GM21360 (cell line): ENCODE measurements at regions not wholly inside any gene's neighbourhood (a gene's known extent, or its start where the extent isn't known, plus 50 kb on each side); places are given as distances from the start of the nearest gene placed in this dataset.
"Not testable (repeated sequence)": the region's sequence is repeated elsewhere in the genome, so short reads cannot be mapped to it uniquely, and the experiment has no call there.

Experiments used
- ATAC-seq: cut with Tn5 transposase; IDR thresholded peaks from one replicate; pipeline ENCODE4 v1.9.1; 2021; ENCODE audit warnings: mild to moderate bottlenecking, moderate library complexity; ENCODE audit not compliant: unreplicated experiment

DNA sequence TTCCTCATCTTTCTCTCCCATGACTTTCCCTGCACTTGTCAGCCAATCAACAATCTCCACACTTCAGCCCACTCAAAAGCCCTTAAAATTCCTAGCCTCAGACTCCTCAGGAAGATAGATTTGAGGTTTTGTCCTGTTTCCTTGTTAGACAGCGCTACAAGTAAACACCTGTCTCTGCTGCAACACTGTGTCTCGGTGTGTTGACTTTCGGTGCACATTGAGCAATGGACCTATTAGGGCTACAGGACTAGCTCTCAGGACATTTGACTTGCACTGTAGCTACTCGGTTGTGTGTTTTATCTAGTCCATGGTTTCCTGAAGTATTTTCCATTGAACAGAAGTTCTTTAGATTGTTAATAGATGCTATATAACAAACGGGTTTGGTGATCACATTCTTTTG lies 140.9 kb upstream of the XPO1 start:
- ATAC-seq, result no peak

DNA sequence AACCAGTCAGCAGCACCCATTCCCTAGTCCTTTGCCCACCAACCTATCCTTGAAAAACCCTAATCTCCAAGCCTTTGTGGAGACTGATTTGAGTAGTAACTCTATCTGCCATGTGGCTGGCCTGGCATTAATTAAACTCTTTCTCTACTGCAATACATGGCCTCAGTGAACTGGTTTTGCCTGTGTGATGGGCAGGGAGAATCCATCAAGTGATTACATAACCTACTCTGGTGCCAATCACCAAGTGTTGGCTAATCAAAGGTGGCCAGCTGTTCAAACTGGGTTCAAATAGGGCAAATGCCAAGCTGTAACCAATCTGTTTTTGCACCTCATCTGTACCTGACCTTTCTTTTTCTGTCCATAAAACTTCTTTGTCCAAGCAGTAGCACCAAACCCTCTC lies 139.8 kb upstream of the XPO1 start:
- ATAC-seq, result no peak

DNA sequence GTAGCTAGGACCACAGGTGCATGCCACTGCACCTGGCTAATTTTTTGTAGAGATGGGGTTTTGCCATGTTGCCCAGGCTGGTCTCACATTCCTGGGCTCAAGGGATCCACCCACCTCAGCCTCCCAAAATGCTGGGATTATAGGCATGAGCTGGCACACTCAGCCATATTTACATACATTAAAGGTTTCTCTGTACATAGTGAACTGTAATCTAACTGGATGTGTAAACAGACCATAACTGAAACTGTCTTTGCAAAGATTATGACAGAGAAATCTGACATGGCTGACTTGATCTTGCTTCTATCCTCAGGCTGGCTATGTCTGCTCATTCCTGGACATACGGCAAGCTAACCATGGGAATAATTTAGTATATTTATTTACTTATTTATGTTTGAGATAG lies 139.2 kb upstream of the XPO1 start:
- ATAC-seq, result no peak

DNA sequence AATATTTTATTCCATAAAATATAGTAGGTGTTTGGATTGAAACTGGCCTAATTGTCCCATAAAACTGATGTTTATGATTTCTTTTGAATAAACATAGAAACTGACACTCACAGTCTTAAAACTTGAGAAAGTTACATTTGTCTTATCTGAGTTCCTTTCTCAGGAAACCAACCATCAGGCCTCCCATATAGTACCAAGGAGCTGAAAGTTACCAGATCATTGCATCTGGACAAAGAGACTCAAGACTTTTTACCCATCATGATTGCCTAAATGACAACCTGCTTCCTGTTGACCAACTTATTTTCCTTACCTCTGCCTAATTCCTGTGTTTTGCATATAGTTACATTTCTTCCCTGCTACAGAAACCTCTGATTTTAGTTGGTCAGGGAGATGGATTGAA lies 137.0 kb upstream of the XPO1 start:
- no peak for ATAC-seq

DNA sequence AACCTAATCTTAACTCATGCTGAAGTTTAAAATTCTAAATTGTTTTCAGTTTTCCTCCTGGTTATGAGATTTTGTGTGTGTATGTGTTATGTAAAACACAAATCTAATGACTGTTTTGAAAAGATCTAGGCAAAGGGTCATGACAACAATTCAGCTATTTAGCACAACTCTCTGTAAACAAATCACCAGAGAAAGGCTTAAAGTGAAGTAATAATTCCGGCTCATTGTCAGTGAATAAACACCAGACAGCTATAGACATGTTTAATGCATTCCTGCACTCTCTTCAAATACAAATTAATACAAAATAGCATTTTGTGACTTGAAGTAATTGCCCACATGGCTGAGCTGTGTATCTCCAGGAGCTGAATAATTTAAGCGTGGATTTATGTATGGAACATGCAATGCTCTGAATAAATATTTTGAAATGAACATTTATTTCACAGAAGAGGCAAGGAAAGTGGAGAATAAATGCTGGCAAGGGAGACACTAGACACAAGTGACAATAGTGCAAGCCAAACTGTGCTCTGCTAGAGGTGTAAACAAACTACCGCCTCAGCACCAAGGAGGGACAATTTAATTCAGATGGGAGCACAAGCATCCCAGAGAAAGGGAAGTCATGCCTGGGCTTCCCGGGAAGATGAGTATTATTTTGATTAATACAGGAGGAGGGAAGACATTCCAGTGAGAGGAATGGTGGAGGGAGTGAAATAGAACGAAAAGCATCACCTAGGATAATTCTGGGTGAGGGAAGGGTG lies 133.6 kb upstream of the XPO1 start:
- no peak for ATAC-seq

DNA sequence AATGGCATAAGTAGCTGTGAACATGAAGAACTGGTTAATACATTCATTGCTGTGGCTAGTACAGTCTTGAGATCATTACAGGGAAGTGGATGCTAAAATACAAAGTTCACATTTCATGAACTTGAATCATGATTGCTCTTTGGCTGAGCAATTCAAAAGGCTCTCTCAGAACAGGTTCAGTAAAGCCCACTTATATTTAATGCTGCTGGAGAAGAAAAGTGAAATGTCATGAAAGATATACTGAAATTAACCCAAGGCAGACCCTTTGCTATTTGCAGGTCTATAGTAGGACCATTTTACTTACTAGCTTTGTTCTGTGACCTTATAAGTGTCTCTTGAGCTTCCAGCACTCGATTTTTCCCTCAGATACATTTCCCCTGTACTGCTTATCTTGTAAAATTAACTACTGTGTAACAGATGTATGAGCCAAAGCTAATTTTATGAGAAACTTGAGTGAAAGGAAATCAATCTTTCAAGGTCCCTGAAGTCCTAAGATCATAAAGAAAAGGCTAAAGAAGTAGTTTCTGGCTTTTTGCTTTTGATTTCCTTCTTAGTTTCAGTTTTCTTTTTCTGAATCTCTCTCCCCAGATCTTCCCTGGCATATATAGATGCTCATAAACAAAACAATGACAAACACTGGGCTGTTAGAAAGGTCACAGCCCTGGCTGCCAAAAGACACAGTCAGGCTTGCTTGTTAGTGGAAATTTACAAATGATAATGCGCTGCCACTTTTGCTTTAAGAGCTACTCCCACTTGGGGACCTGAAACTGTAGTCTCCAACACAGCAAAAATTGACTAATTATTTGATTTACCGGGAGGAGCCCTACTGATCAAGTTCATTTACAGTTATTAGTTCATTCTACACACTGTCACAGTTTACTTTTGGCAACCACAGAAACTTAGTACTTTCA lies 132.7 kb upstream of the XPO1 start:
- peak; percentile 60 for ATAC-seq

DNA sequence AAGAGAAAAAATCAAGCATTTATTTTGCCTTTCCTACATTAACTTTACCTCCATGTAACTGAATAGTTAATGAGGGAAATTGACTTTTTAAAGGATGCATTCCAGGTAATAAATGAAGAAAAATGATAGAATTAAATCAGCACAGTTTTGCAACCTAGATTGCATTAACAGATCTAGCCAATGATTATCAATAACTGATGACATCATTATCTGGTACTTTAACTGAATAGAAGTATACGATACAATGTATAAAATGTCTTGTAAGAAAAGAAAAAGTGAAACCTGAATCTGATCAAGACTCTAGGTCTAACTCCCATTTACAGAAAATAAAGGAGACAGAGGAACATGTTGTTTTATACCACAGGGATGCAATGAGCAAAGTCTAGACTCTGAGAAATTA lies 126.0 kb upstream of the XPO1 start:
- no peak for ATAC-seq

DNA sequence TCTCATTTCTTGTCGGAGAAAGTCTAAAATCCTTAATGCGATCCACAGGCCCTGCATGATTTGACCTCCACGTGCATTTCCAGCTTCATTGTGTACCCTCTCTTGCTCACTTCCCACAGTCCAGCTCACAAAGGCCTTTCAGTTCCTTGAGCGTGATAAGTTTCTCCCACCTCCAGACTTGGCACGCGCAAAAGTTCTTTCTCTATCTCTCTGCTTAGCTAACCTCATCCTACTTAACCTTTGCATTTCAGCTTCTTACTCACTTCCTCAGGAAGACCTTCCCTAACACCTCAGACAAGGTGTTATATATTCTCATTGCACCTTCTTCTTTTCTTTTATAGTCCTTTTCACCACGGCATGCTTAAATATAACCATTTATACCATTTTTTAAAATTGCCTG lies 124.8 kb upstream of the XPO1 start:
- ATAC-seq, result no peak

DNA sequence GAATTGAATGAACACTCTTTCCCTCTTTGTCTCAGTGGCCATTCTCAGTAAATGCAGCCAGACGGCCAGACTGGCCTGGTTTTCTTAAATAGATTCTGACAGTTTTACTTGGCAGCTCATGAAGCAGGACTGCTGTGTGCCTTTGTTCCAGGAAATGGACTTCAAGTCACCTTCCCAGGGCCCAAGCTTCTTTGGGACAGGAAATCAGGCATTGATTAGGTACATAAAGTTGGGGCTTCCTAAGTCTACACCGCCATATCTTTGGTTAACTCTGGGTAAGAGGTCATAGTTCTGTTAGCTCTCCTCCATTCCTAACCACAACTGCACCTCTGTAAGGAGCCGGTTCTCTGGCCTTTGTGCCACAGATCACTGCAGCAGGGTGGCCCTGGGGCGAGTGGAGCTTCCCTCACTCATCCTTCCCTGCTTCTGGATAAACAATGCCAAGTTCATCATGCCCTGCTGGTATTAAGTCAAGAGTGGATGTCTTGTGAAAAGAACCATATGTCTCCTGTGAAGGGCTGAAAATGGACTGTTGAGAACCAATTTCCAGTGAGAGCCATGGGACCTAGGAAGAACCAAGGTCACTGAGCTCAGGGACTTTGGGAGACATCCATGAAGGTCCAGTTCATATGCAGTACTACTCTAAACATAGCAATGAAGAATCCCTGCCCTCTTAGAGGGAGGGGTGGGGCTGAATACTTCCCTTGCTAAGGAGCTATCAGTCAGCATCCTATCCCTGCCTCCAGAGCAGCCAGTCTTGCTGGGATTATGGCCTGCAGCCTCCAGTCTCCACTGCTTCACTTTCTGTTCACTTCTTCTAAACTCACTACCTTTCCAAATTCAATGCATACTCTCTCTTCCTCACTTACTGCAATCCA lies 122.6 kb upstream of the XPO1 start:
- no peak for ATAC-seq

DNA sequence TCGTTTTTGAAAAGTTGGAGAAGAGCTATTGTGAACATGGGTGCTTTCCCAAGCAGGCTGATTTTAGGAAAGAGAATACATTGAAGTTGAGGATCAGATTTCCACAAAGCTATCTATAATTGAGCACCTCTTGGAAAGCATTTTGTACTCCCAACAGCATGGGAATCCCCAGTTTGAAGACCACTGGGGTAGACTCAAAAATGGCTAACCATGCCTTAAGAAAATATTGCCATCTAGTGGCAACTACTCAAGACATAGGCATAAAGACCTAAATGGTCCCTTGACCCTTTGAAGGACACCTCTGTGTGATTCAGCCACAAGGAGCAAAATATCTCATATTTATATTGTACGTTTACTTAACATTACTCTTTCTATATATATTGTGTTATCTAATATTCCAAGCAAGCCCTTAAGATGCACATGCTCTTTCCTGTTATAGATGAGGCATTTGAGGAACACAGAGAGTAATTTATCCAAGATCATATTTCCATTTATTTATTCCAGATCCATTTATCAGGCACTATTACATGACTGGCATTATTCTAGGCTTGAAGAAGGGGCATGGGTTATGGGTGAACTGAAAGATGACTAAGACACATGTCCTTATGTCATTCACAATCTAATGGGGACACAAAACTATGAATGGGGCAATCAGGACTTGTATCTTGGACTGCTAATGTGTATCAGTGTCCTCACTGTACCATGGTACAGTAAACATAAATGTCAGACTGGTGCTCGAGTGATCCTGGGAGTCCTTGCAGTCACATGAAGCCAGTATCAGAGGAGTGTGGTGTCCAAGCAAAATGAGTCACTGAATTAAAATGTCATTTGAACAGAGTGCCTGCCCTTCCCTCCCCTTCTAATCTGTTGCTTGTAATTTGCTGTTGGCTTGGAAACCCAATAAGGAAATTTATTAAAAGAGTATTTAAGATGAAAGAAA lies 121.0 kb upstream of the XPO1 start:
- no peak for ATAC-seq

DNA sequence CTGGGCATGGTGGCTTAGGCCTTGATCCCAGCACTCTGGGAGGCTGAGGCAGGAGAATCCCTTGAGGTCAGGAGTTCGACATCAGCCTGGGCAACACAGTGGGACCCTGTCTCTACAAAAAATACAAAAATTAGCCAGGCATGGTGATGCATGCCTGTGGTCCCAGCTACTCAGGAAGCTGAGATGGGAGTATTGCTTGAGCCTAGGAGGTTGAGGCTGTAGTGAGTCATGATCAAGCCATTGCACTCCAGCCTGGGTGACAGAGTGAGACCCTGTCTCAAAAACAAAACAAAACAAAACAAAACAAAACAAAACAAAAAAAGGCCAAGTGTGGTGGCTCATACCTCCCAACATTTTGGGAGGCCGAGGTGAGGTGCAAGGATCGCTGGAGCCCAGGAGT lies 111.8 kb upstream of the XPO1 start:
- not testable (repeated sequence) for ATAC-seq

DNA sequence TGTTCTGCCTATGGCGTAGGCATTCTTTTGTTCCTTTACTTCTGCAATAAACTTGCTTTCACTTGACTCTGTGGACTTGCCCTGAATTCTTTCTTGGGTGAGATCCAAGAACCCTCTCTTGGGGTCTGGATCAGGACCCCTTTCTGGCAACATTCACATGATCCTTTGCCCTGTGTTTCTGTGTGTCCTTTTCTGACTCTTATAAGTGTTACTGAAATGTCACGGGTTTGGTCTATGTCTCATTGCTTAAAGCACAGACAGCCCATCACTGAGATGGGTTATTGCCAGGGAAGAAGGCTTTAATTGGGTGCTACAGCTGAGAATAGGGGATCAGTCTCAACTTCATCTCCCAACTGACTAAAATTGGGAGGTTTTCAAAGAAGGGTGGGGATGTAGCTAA lies 110.9 kb upstream of the XPO1 start:
- ATAC-seq, result no peak

DNA sequence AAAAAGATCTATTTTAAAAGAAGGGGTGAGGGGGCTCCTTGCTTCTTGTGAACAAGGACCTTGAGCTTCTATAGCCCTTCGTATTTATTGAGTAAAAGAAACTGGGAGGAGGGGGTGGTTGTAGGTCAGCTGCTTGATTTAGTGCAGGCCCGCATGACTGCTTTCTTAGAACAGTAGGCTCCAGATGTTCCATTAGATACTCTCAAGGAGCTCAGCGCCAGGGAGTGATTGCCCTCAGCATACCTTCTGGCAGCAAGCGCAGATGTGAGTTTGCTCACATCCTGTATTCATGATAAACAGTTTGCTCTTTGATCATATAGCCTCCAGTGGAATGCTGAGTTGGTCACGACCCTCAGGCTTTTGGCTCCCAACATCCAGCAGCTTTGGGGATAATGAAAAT lies 108.9 kb upstream of the XPO1 start:
- no peak for ATAC-seq

DNA sequence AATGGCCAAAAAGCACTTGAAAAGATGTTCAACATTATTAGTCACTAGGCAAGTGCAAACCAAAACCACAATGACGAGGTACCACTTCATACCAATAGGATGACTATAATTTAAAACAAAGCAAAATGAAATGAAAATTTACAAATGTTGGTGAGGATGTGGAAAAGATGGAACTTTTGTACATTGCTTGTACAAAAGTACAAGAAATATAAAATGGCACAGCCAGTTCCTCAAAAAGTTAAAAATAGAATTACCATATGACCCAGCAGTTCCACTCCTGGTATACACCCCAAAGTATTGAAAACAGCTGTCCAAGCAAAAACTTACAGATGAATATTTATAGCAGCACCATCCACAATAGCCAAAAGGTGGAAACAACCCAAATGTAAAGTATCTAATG lies 107.8 kb upstream of the XPO1 start:
- no peak for ATAC-seq

DNA sequence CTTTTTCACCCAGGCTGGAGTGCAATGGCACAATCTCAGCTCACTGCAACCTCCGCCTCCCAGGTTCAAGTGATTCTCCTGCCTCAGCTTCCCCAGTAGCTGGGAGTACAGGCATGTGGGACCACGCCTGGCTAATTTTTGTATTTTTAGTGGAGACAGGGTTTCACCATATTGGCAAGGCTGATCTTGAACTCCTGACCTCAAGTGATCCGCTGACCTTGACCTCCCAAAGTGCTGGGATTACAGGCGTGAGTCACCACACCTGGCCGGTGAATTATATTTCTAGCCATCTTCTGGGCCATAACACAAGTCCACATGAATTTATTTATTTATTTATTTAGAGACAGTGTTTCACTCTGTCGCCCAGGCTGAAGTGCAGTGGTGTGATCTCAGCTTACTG lies 105.0 kb upstream of the XPO1 start:
- not testable (repeated sequence) for ATAC-seq

DNA sequence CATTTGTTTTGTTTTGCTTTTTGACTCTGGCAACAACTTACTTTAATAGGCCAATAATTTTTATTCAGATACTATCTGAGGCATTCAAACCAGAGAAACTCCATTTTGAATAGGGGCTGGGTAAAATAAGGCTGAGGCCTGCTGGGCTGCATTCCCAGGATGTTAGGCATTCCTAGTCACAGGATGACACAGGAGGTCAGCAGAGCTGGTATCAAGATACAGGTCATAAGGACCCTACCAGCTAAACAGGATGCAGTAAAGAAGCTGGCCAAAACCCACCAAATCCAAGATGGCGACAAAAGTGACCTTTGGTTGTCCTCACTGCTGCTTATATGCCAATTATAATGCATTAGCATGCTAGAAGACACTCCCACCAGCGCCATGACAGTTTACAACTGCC lies 102.2 kb upstream of the XPO1 start:
- ATAC-seq, result no peak

DNA sequence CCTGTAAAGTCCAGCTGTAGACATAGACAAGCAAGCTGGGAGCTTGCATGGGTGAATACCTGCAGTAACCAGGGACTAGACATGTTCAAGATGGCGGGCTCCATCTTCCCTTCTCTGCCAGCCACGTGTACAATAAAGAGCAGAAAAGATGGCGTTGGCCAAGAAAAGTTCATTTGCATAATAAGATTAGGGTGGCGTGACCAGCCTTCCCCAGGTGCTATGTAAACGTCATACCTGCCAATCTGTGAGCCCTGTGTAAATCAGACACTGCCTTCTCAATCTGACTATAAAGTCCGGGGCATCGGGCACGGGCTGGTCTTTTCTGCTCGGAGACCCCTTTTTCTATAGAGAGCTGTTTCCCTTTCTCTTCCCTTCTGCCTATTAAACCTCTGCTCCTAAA lies 101.6 kb upstream of the XPO1 start:
- no peak for ATAC-seq

DNA sequence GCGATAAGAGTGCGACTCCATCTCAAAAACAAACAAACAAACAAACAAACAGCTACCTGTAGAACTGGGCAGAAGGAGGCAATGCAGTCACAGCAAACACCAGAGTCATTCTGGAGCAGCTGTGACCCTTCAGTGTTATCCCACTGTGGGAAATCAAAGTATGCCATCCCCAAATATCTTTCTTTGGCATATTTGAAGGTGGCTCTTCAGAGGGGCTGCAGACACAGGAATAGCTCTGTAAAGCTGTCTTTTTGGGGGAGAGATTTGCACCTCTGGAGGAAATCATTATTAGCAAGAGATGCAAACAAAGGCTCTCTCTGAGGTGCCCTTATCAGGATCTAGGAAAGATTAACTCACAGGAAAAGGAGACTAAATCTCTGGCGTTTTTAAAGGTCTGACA lies 98.5 kb upstream of the XPO1 start:
- no peak for ATAC-seq

DNA sequence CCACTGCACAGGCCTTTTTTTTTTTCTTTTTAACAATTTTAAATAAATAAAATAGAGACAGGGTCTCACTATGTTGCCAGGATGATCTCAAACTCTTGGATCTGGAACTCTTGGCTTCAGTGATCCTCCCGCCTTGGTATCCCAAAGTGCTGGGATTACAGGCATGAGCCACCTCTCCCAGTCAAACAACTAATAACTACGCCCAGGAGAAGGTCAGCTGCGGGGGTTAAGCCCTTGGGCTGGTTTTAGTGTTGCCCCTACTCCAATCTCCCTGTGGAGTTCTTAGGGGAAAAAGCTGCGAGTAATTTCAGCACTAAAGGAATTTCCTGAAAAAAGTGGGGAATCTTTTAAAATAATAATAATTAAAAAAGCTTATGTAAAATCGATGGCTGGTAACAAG lies 96.4 kb upstream of the XPO1 start:
- ATAC-seq, result no peak

DNA sequence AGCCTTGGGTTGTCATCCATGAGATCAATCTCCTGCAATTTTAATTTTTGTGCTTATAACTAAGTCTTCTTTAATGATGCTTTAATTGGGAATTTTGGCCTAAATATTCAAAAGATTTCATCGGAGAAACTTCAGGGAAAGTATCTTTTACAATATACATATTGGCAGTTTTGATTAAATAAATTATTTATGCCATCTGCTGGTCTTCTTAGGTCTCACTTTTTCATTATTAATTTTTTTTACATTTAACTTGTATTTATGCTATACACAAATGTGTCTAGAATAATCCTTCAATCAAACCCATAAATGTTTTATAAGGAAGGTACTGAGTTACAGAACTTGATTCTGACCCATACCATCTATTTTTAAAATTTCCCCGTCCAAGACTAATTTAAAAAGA lies 95.1 kb upstream of the XPO1 start:
- ATAC-seq, result no peak
